Stimulated activated CD4-positive, alpha-beta T cell treated with anti-CD3 and anti-CD28 coated beads, Interleukin-1b, Interleukin-23, amount 100 ng/mL, for 4 hours (primary cell): ENCODE measurements at regions not wholly inside any gene's neighbourhood (a gene's known extent, or its start where the extent isn't known, plus 50 kb on each side); places are given as distances from the start of the nearest gene placed in this dataset.

ENCODE experiments used
- DNase-seq, 2 donors: peaks; one replicate each; pipeline ENCODE4 v3.0.0-alpha.2; 2020; ENCODE audit warnings: low read depth in 2 of 2

GRCh38 chr1:117678246-117678977 is 72.6 kb downstream of the TENT5C start:
- no peak for DNase-seq

DNA sequence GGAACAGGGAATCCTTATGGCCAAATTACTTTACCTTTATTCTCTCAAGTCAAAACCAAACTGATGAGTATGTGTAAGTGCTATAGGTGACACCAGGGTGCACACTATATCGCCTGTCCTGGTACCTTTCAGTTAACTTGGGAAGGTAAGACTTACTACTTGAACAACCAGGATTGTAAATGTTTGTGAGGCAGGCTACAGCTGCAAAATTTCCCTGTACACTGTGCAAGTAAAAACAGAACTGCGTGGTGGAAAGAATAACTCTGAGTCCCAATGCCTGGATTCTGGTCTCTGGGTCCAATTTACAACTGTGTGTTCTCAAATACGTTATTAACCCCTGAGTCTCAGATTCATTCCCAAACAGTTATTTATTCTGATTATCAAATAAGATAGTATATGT is 73.5 kb downstream of the TENT5C start:
- DNase-seq: no peak

- DNase-seq: no peak
Observed at GRCh38 chr1:117679868-117680267, 74.0 kb downstream of the TENT5C start.

DNA sequence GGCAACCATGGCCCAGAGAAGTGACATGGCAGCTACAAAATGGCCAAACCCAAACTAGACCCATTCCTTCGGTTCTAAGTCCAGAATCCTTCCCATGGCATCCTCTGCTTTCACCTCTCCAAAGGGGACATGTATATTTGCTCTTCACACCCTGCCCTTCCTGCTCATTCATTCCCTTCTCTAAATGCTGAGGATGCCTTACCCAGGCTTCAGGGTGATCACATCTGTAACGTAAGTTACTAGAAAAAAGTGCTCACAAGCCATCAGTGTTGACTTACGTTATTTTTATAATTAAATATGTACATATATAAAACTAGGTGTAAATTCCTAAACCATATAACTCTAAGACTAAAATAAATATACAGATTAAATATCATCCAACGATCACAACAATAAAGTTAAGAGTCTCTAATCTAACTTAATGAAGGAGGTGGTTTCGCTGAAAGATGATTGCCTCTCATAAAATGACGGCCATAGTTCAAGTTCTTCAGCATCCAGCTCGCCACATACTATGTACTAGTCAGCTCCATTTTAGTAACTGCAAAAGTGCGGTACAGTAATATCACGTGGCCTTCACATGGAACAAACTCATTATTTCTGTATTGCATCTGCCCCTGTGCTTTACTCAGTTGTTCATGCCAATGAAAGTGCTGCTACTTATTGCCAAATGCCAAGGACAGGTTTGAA is 74.6 kb downstream of the TENT5C start:
- DNase-seq: no peak

GRCh38 chr1:117681093-117681900 is 75.4 kb downstream of the TENT5C start:
- no peak for DNase-seq

DNA sequence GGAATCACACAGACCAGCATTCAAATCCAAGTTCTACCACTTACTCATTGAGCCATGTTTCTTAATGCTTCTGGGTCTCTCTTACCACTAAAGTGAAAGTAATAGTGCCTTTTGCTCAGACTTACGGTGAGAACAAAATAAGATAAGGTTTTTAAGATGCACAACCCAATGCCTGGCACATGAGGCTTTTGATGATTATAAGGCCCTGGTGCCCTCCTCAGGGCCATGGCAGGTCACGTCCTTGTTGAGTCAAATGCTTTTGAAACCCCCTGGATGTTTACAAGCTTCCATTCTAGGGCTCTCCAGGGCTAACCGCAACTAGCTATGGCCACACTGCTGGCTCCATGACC is 76.0 kb downstream of the TENT5C start:
- no peak for DNase-seq

- no peak for DNase-seq
Observed at GRCh38 chr1:117682372-117682771, 76.5 kb downstream of the TENT5C start.

- DNase-seq: no peak
Observed at GRCh38 chr1:117683571-117684285, 77.9 kb downstream of the TENT5C start.

DNA sequence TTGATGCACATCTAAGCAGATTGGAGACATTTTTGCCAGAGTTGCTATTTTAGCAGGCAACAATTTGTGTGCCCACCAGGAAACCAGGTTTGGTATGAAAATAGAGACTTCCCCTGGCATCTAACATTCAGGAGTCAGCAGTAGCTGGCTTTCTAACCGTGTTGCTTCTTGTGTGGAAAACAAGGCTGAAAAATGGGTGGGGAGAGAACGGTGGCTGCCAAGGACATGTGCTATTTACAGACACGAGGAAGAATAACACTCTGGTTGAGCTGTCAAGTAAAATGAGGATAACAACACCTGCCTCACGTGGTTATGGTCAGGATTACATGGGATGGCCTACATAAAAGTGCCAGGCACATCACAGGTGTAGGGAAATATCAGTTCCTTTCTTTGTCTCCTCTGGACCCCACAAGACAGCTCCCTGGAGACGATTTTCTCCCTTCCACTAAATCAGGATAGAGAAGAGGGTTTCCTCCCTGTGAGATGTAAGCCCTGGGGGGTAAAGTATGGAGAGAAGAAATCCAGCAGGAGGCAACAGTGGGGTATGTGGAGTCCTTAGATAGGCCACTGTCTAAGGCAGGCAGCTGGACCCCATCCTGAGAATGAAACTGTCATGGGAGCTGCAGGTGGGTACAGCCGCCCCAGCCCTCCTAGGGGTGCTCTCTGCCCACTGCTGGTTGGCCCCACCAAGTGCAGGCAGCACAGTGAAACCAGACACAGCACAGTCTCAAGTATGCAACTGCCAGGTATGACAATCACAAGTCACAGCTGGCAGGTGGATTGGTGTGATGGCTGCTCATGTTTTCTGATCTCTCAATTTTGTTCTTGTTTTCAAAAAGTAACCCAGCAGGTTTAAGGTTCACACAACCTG is 80.3 kb downstream of the TENT5C start:
- DNase-seq: no peak

DNA sequence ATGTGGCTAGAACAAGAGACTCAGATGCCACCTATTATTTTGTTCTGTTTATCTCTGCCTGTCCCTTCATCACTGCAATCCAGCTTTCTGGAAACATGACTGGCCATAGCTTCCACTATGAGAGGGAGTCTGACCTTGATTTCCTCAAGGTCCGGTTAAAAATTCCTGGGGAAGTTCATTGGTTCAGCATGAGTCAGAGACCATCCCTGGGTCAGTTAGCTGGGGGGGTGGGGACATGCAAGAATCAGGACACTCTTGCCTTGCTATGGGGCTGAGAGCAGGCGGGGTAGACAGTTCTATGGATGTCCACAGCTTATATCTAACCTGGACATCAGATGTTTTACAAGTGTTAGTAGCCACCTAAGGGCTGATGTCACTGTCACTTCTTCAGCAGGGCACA is 81.1 kb downstream of the TENT5C start:
- no peak for DNase-seq

GRCh38 chr1:117689997-117690625 is 84.3 kb downstream of the TENT5C start:
- DNase-seq: no peak

GRCh38 chr1:117691942-117692341 is 86.1 kb downstream of the TENT5C start:
- DNase-seq: no peak

DNA sequence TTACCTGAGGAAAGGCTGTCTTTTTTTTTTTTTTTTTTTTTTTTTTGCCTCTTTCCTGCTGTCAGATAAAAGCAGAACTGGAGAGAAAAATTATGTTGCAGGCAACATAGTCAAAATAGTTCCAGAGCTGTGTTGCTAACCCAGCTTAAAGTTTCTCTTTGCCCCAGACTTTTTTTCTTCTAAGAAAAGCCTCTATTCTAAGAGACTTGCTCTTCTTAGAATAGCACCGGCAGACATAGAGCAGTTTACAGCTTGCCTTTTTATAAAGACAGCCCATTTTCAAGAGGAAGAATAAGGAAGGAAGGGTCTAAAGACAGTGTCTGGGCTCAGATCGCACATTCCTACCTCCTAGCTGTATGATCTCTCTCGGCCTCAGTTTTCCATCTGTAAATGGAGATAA is 88.7 kb downstream of the TENT5C start:
- DNase-seq: no peak

DNA sequence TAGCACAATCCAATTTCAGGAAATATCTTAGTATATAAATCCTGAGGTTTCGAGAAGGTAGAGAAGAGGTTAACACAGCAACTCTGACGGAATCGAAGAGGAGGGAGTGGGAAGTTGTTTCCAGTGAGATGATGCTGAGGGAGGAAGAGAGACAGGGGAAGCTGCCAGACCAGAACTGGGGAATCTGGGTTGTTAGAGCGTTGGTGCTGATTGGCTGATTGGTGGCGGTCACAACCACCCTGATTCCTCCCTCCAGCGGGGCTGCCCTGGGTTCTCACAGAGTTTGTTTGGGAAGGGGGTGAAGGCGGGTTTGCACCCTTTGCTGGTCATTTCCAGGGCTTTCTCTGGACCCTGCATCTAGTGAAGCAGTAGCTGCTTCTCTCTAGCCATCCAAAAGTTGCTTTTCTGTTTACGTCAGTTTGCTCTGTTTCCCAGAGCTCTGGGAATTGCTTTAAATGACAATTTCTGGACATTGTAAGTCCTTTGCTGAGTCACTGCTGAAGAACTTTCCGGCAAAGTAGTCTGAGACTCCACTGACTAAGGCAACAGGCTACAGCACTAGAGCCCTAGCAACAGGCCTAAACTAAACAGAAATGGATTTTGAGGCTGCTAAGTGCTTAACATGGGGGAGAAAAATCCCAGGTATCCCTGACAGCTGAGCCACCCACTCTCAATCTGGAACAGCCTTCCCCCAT is 90.1 kb downstream of the TENT5C start:
- no peak for DNase-seq

- DNase-seq: no peak
Observed at GRCh38 chr1:117696561-117696960, 90.7 kb downstream of the TENT5C start.

DNA sequence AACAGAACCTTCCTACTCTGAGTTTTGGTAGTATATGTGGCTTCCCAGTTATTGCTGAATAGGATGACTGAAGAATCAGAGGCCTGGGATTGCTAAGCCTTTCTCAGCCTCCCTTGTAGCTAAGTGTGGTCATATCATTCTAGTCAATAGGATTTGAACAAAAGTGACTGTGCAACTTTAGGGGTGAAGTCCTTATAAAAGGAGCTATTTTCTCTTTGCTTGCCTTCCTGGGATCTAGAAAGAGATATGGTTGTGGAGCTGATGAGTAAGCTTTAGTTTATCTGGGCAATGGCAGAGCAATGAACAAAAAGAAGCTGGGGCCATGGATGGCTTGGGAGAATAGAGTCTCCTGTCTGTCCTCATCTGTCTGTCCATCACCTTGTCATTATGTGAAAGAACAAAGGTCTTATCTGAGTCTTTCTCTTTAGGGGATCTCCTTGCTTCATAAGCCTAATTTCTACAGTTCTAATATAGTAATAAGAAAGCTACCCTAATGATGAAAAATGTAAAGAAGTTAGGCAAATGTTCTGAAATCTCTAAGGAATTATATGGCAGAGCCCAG is 91.5 kb downstream of the TENT5C start:
- no peak for DNase-seq

DNA sequence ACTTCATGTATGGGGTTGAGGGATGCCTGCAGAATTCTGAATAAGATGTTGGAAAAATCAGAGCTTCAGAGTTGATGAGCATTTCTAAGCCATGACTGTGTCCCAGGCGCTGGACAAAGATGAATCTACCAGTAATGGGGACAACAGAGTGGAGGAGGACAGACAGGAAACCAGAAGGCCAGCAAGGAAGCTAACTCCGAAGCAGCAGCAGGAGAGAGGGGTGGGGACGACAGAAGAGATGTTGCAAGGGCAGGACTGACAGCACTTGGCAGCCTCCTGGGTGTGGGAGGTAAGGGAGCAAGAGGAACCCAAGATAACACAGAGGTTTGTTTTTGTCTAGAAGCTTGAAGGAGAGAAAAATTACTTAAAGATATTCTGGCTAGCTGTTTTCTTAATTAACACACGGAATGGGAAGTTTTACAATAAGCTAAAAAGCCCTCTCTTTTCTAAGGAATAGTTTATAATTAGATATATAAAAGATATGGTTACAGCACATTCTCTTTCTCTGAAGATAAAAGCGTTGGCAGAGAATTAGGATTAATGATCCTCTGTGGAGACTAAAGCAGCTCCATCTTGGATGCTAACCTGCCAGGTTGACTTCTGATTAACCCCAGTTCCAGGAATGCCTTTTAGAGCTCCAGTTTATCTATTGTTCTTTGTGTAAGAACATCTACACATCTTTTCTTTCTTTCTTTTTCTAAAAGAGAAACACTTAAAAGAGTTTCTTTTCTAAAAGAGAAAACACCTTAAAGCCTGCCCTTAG is 92.7 kb downstream of the TENT5C start:
- no peak for DNase-seq

DNA sequence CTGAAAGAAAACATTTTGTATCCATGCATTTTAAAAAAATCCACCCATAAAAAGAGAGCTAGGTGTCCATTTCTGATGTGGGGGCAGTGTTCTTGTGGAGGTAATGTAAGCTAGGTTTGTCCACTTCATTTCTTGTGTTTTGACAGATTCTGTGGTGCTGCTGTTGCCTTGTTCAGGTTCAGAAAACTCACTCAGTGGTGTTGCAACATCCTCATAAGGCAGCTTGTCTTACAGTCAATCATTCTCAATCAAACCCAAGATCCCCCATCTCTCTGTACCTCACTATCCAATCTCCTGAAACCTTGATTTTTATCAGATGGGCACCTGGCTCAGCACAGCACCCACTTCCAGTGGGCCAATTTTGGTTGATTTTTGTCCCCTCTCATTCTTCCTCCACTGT is 94.1 kb downstream of the TENT5C start:
- DNase-seq: no peak

GRCh38 chr1:117702654-117703053 is 96.8 kb downstream of the TENT5C start:
- DNase-seq: no peak
